HCT116 (cell line): ENCODE measurements at regions not wholly inside any gene's neighbourhood (a gene's known extent, or its start where the extent isn't known, plus 50 kb on each side); places are given as distances from the start of the nearest gene placed in this dataset.

Source experiments
- ATAC-seq: fragments of 200-7000 bp; cut with Tn5 transposase; 2 replicates; pipeline ENCODE4 v1.9.1; 2020; ENCODE audit warnings: mild to moderate bottlenecking, moderate library complexity
- BruUV-seq: library from RNA; stranded (reverse); fragments of 400-500 nt; replicated peaks from 2 replicates; lab custom pipeline; 2021; lab: Mats Ljungman, UMichigan
- CTCF ChIA-PET: fragments of 300-600 bp; sonication (Branson Sonifier 250); formaldehyde crosslinking; loops from one replicate; lab custom pipeline; 2021; ENCODE audit warnings: antibody characterized with exemption; lab: Charles Lee
- POLR2A ChIA-PET: fragments of 300-600, 350-600 bp; sonication (Branson Sonifier 250); formaldehyde crosslinking; loops from one replicate; lab custom pipeline; 2021; ENCODE audit warnings: antibody characterized with exemption; lab: Charles Lee
- RAD21 ChIA-PET, 2 experiments: fragments of 300-600 bp; sonication (Branson Sonifier 250); formaldehyde crosslinking; loops; one replicate each; lab custom pipeline; 2023; ENCODE audit warnings: low total read pairs in 2 of 2; ENCODE audit not compliant: uncharacterized antibody in 2 of 2, unreplicated experiment in 2 of 2, low non-redundant PET in 1 of 2; lab: Charles Lee
- DNase-seq: peaks from one replicate; pipeline ENCODE4 v3.0.0-alpha.2; 2010; ENCODE audit warnings: low read depth, low spot score
- H2AFZ ChIP-seq: fragments of 200-600 bp; shearing (Covaris generic), sonication (generic); 2 replicates; pipeline ENCODE4 v1.6.1; 2017; ENCODE audit warnings: low read depth, mixed run types, mixed read lengths, antibody characterized with exemption, low read length; ENCODE audit not compliant: poor library complexity, severe bottlenecking
- H3K27ac ChIP-seq: 2 replicates; pipeline ENCODE4 v1.5.1; 2012; ENCODE audit warnings: low read depth, low read length
- H3K27me3 ChIP-seq: fragments of 200-600 bp; sonication (generic); 2 replicates; pipeline ENCODE4 v1.6.1; 2016; ENCODE audit warnings: mixed run types, low read length, mixed read lengths; ENCODE audit not compliant: insufficient read depth
- H3K36me3 ChIP-seq, 2 experiments: fragments of 200-500 bp in 1 of 2; fragments of 200-600 bp in 1 of 2; sonication (Bioruptor generic) in 1 of 2; sonication (generic) in 1 of 2; 2 replicates each; pipeline versions ENCODE4 v1.5.1 to v1.6.1; 2014 to 2016; ENCODE audit warnings: low read length in 2 of 2, inconsistent platforms in 1 of 2, mixed read lengths in 1 of 2, mixed run types in 1 of 2; ENCODE audit not compliant: insufficient read depth in 2 of 2, control insufficient read depth in 1 of 2
- H3K4me1 ChIP-seq, 2 experiments: fragments of 200-600 bp in 1 of 2; sonication (generic) in 1 of 2; 2 replicates each; pipeline versions ENCODE4 v1.5.1 to v1.6.1; 2012 to 2017; ENCODE audit warnings: low read length in 2 of 2, inconsistent platforms in 1 of 2, mild to moderate bottlenecking in 1 of 2, mixed read lengths in 1 of 2, mixed run types in 1 of 2, moderate library complexity in 1 of 2; ENCODE audit not compliant: insufficient read depth in 2 of 2, control insufficient read depth in 1 of 2
- H3K4me2 ChIP-seq: fragments of 200-600 bp; sonication (generic); 2 replicates; pipeline ENCODE4 v1.6.1; 2017; ENCODE audit warnings: mixed run types, low read length, mixed read lengths
- H3K4me3 ChIP-seq, 2 experiments: fragments of 200-600 bp in 1 of 2; sonication (generic) in 1 of 2; replicated peaks in 1 of 2; 2 replicates each; pipeline ENCODE4 v1.5.1; 2011 to 2016; ENCODE audit warnings: low read length in 2 of 2, control low read depth in 1 of 2, low read depth in 1 of 2, mild to moderate bottlenecking in 1 of 2, mixed read lengths in 1 of 2, mixed run types in 1 of 2
- H3K79me2 ChIP-seq: fragments of 200-600 bp; sonication (generic); 2 replicates; pipeline ENCODE4 v1.6.1; 2017; ENCODE audit warnings: mild to moderate bottlenecking, mixed run types, low read length, moderate library complexity, mixed read lengths; ENCODE audit not compliant: insufficient read depth
- H3K9ac ChIP-seq: fragments of 200-600 bp; sonication (generic); 2 replicates; pipeline ENCODE4 v1.6.1; 2016; ENCODE audit warnings: low read length, mixed read lengths
- H3K9me2 ChIP-seq: fragments of 200-600 bp; sonication (generic), shearing (Covaris generic); 2 replicates; pipeline ENCODE4 v1.6.1; 2017; ENCODE audit warnings: mixed run types, mild to moderate bottlenecking, moderate library complexity; ENCODE audit not compliant: insufficient read depth
- H3K9me3 ChIP-seq, 2 experiments: fragments of 200-500 bp in 1 of 2; fragments of 200-600 bp in 1 of 2; sonication (Bioruptor generic) in 1 of 2; sonication (generic) in 1 of 2; 2 replicates each; pipeline ENCODE4 v1.6.1; 2014 to 2017; ENCODE audit warnings: low read length in 2 of 2, mixed read lengths in 2 of 2, inconsistent platforms in 1 of 2, low read depth in 1 of 2, mild to moderate bottlenecking in 1 of 2, mixed run types in 1 of 2, moderate library complexity in 1 of 2; ENCODE audit not compliant: control insufficient read depth in 1 of 2, insufficient read depth in 1 of 2
- H4K20me1 ChIP-seq: fragments of 200-600 bp; sonication (generic), shearing (Covaris generic); 2 replicates; pipeline ENCODE4 v1.6.1; 2017; ENCODE audit warnings: mixed run types, mild to moderate bottlenecking, moderate library complexity; ENCODE audit not compliant: insufficient read depth
- CEBPB ChIP-seq: IDR thresholded peaks from 2 replicates; pipeline ENCODE4 v1.6.1; 2012; ENCODE audit warnings: low read depth
- EGR1 ChIP-seq: IDR thresholded peaks from 2 replicates; pipeline ENCODE4 v1.6.1; 2012; ENCODE audit warnings: low read depth
- ELF1 ChIP-seq: IDR thresholded peaks from 2 replicates; pipeline ENCODE4 v1.6.1; 2012; ENCODE audit warnings: low read depth, borderline replicate concordance
- EZH2 ChIP-seq: fragments of 200-600 bp; sonication (generic); IDR thresholded peaks from 2 replicates; pipeline ENCODE4 v1.6.1; 2017; ENCODE audit warnings: antibody characterized with exemption, mixed run types
- EZH2phosphoT487 ChIP-seq: fragments of 200-600 bp; IDR thresholded peaks from 2 replicates; pipeline ENCODE4 v1.6.1; 2018; ENCODE audit warnings: antibody characterized with exemption, borderline replicate concordance
- SIN3A ChIP-seq: IDR thresholded peaks from 2 replicates; pipeline ENCODE4 v1.6.1; 2012; ENCODE audit warnings: low read depth
- SP1 ChIP-seq: IDR thresholded peaks from 2 replicates; pipeline ENCODE4 v1.6.1; 2012; ENCODE audit warnings: low read depth
- TCF7L2 ChIP-seq: IDR thresholded peaks from 2 replicates; pipeline ENCODE4 v1.7.0; 2011; ENCODE audit warnings: borderline replicate concordance, inconsistent platforms; ENCODE audit not compliant: insufficient read depth, insufficient read length; ENCODE audit errors: extremely low read depth
- ZFX ChIP-seq: fragments of 450-650 bp; IDR thresholded peaks from 2 replicates; pipeline ENCODE4 v1.6.1; 2017
- intact Hi-C: fragments of 100-400 bp; cut with micrococcal nuclease; formaldehyde crosslinking; loops from 2 replicates; pipeline ENCODE4 v1.10.0; 2022
- TF ChIP-seq, protein P1 (sequence below), 3 experiments: fragments of 200-600 bp in 1 of 3; sonication (generic) in 1 of 3; IDR thresholded peaks in 2 of 3; conservative IDR thresholded peaks in 1 of 3; 2 replicates each; pipeline ENCODE4 v1.5.1; 2012 to 2017; ENCODE audit warnings: low read depth in 2 of 3, low read length in 2 of 3, antibody characterized with exemption in 1 of 3, borderline replicate concordance in 1 of 3, control low read depth in 1 of 3, mild to moderate bottlenecking in 1 of 3, mixed read lengths in 1 of 3, mixed run types in 1 of 3, moderate library complexity in 1 of 3; ENCODE audit not compliant: insufficient read depth in 1 of 3
- TF ChIP-seq, protein P2 (sequence below): IDR thresholded peaks from 2 replicates; pipeline ENCODE4 v1.6.1; 2012
- TF ChIP-seq, protein P3 (sequence below): IDR thresholded peaks from 2 replicates; pipeline ENCODE4 v1.6.1; 2011; ENCODE audit warnings: mild to moderate bottlenecking, low read length, moderate library complexity; ENCODE audit not compliant: insufficient replicate concordance; ENCODE audit errors: extremely low read depth

DNA sequence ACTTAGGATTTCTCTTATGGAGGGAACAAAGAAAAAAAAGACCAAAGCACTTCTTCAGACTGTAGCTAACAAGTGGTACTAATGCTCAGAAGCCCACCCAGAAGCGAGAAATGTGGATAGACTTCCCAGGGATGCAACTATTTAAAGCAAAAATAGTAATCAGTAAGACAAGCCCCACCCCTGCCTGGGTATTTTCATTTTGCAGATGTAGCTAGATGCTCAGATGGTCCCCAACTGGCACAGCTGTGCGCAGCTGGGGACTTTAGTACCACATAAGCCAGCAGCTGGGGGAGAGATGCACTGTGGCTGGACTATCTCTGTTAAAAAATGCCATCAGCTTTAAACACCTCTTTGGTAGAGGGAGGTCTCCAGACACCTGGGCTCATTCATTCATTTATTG is 77.8 kb upstream of the SPAG17 start:
- BruUV-seq: no TSS peak
- no peak for TF ChIP-seq TCF7L2
- TF ChIP-seq CEBPB: no peak
- TF ChIP-seq, protein P1, sequence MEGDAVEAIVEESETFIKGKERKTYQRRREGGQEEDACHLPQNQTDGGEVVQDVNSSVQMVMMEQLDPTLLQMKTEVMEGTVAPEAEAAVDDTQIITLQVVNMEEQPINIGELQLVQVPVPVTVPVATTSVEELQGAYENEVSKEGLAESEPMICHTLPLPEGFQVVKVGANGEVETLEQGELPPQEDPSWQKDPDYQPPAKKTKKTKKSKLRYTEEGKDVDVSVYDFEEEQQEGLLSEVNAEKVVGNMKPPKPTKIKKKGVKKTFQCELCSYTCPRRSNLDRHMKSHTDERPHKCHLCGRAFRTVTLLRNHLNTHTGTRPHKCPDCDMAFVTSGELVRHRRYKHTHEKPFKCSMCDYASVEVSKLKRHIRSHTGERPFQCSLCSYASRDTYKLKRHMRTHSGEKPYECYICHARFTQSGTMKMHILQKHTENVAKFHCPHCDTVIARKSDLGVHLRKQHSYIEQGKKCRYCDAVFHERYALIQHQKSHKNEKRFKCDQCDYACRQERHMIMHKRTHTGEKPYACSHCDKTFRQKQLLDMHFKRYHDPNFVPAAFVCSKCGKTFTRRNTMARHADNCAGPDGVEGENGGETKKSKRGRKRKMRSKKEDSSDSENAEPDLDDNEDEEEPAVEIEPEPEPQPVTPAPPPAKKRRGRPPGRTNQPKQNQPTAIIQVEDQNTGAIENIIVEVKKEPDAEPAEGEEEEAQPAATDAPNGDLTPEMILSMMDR (IDR thresholded peaks at IDR 0.05 in 2 of 3, conservative IDR thresholded peaks at IDR 0.05 in 1 of 3; ENCODE audit: borderline replicate concordance in 1 of 3, insufficient read depth in 1 of 3, low read depth in 2 of 3, low read length in 2 of 3): no peak
- TF ChIP-seq, protein P2, sequence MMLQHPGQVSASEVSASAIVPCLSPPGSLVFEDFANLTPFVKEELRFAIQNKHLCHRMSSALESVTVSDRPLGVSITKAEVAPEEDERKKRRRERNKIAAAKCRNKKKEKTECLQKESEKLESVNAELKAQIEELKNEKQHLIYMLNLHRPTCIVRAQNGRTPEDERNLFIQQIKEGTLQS: no peak
- TF ChIP-seq EZH2phosphoT487: no peak
- TF ChIP-seq ZFX: no peak
- no peak for TF ChIP-seq SP1
- TF ChIP-seq SIN3A: no peak
- no peak for TF ChIP-seq EGR1
- TF ChIP-seq, protein P3, sequence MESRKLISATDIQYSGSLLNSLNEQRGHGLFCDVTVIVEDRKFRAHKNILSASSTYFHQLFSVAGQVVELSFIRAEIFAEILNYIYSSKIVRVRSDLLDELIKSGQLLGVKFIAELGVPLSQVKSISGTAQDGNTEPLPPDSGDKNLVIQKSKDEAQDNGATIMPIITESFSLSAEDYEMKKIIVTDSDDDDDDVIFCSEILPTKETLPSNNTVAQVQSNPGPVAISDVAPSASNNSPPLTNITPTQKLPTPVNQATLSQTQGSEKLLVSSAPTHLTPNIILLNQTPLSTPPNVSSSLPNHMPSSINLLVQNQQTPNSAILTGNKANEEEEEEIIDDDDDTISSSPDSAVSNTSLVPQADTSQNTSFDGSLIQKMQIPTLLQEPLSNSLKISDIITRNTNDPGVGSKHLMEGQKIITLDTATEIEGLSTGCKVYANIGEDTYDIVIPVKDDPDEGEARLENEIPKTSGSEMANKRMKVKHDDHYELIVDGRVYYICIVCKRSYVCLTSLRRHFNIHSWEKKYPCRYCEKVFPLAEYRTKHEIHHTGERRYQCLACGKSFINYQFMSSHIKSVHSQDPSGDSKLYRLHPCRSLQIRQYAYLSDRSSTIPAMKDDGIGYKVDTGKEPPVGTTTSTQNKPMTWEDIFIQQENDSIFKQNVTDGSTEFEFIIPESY: no peak
- TF ChIP-seq ELF1: no peak
- TF ChIP-seq EZH2: no peak
- Histone ChIP-seq H3K4me3 (no peak overlapping the region), H3K9me3 (no peaks in the 10 kb centered on the region), H3K9me2 (no peaks in the 10 kb centered on the region), H3K27ac (no peak overlapping the region), H3K9ac (no peak overlapping the region), H3K79me2 (no peaks in the 10 kb centered on the region), H3K4me2 (no peak overlapping the region), H4K20me1 (no peaks in the 10 kb centered on the region; the same call in 1 of the 2 replicates), H3K4me1 (no peaks in the 10 kb centered on the region), H3K36me3 (no peaks in the 10 kb centered on the region), H3K27me3 (no peaks in the 10 kb centered on the region; the same call in 1 of the 2 replicates), H2AFZ (no peak overlapping the region)
- no peak for ATAC-seq
- ChIA-PET RAD21 (no interaction called here), POLR2A (no interaction called here), CTCF (no interaction called here)
- no peak for DNase-seq
- intact Hi-C loops: no loop called here
